ENCODE measurements at regions not wholly inside any gene's neighbourhood (a gene's known extent, or its start where the extent isn't known, plus 50 kb on each side); places are given as distances from the start of the nearest gene placed in this dataset.

- DNase-seq (ENCODE audit: low spot score) = no peak
Observed at GRCh38 chr4:23166919-23167318, 474.2 kb downstream of the GBA3 start.

GRCh38 chr4:23166407-23166806, 473.7 kb downstream of the GBA3 start:
- no peak for DNase-seq (ENCODE audit: low spot score)

GRCh38 chr4:23165669-23166068, 472.9 kb downstream of the GBA3 start:
- DNase-seq (ENCODE audit: low spot score) = no peak

GRCh38 chr4:23163647-23164436, 471.1 kb downstream of the GBA3 start:
- DNase-seq (ENCODE audit: low spot score) = no peak

GRCh38 chr4:23162275-23162674, 469.5 kb downstream of the GBA3 start:
- DNase-seq (ENCODE audit: low spot score) = no peak

- DNase-seq (ENCODE audit: low spot score) = no peak
Observed at GRCh38 chr4:23161787-23162186, 469.1 kb downstream of the GBA3 start.

- DNase-seq (ENCODE audit: low spot score) = no peak
Observed at GRCh38 chr4:23153076-23153475, 460.3 kb downstream of the GBA3 start.

- no peak for DNase-seq (ENCODE audit: low spot score)
Observed at GRCh38 chr4:23149815-23150214, 457.1 kb downstream of the GBA3 start.

GRCh38 chr4:23144707-23145106, 452.0 kb downstream of the GBA3 start:
- DNase-seq (ENCODE audit: low spot score) = no peak

GRCh38 chr4:23135792-23136645, 443.3 kb downstream of the GBA3 start:
- DNase-seq (ENCODE audit: low spot score) = no peak

GRCh38 chr4:23134331-23134730, 441.6 kb downstream of the GBA3 start:
- DNase-seq (ENCODE audit: low spot score) = no peak

- DNase-seq (ENCODE audit: low spot score) = no peak
Observed at GRCh38 chr4:23130845-23131244, 438.1 kb downstream of the GBA3 start.

GRCh38 chr4:23125118-23125517, 432.4 kb downstream of the GBA3 start:
- no peak for DNase-seq (ENCODE audit: low spot score)

GRCh38 chr4:23122666-23123400, 430.1 kb downstream of the GBA3 start:
- no peak for DNase-seq (ENCODE audit: low spot score)

GRCh38 chr4:23120374-23120773, 427.6 kb downstream of the GBA3 start:
- DNase-seq (ENCODE audit: low spot score) = no peak

GRCh38 chr4:23117826-23118225, 425.1 kb downstream of the GBA3 start:
- no peak for DNase-seq (ENCODE audit: low spot score)

GRCh38 chr4:23114538-23114937, 421.8 kb downstream of the GBA3 start:
- DNase-seq (ENCODE audit: low spot score) = no peak

GRCh38 chr4:23113104-23113503, 420.4 kb downstream of the GBA3 start:
- no peak for DNase-seq (ENCODE audit: low spot score)

GRCh38 chr4:23106516-23106915, 413.8 kb downstream of the GBA3 start:
- DNase-seq (ENCODE audit: low spot score) = no peak

GRCh38 chr4:23105759-23106370, 413.1 kb downstream of the GBA3 start:
- DNase-seq (ENCODE audit: low spot score) = no peak

GRCh38 chr4:23097251-23097650, 404.5 kb downstream of the GBA3 start:
- no peak for DNase-seq (ENCODE audit: low spot score)

- no peak for DNase-seq (ENCODE audit: low spot score)
Observed at GRCh38 chr4:23091711-23092110, 399.0 kb downstream of the GBA3 start.

Data from CD4-positive, alpha-beta T cell treated with Interleukin-6 at 100 ng/mL for 8 hours (primary cell).